ENCODE measurements at regions not wholly inside any gene's neighbourhood (a gene's known extent, or its start where the extent isn't known, plus 50 kb on each side); places are given as distances from the start of the nearest gene placed in this dataset.

DNA sequence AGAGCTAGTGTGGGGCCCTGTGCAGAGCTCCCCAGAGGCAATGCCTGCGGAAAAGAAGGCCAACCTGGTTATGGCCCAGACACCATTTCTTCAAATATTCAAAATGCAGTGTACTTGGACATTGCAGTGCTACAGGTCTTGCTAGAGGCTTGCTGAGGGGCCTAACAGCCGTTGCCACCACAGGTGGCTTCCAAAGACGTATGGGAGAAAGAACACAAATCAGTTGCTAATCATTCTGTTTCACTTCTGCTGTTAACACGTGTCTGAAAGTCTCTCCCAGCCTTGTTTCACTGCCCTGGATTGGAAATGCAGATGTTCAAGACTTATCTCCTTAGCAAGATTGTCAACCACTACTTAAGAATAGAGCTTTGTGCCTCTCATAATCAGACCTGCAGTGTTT is 925.9 kb downstream of the GALC start:
- Histone ChIP-seq H3K4me3 (no peak overlapping the region), H3K4me1 (ENCODE audit: insufficient read depth) (no peaks in the 10 kb centered on the region), H3K36me3 (replicated peaks; ENCODE audit: insufficient read depth, low read depth) (no peaks in the 10 kb centered on the region), H2AFZ (no peak overlapping the region), H3K9me2 (replicated peaks; ENCODE audit: insufficient read depth) (no peaks in the 10 kb centered on the region), H3K27me3 (no peaks in the 10 kb centered on the region), H3K9me3 (ENCODE audit: low read depth) (no peaks in the 10 kb centered on the region), H3K79me2 (no peaks in the 10 kb centered on the region), H4K20me1 (ENCODE audit: insufficient read depth, poor library complexity, severe bottlenecking) (no peaks in the 10 kb centered on the region), H3K27ac (no peak overlapping the region), H3K4me2 (no peak overlapping the region)
- TF ChIP-seq, protein P1, sequence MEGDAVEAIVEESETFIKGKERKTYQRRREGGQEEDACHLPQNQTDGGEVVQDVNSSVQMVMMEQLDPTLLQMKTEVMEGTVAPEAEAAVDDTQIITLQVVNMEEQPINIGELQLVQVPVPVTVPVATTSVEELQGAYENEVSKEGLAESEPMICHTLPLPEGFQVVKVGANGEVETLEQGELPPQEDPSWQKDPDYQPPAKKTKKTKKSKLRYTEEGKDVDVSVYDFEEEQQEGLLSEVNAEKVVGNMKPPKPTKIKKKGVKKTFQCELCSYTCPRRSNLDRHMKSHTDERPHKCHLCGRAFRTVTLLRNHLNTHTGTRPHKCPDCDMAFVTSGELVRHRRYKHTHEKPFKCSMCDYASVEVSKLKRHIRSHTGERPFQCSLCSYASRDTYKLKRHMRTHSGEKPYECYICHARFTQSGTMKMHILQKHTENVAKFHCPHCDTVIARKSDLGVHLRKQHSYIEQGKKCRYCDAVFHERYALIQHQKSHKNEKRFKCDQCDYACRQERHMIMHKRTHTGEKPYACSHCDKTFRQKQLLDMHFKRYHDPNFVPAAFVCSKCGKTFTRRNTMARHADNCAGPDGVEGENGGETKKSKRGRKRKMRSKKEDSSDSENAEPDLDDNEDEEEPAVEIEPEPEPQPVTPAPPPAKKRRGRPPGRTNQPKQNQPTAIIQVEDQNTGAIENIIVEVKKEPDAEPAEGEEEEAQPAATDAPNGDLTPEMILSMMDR (IDR thresholded peaks at IDR 0.05; ENCODE audit: poor library complexity) = no peak
- TF ChIP-seq EZH2 (IDR thresholded peaks at IDR 0.05; ENCODE audit: borderline replicate concordance) (no peak), EZH2phosphoT487 (IDR thresholded peaks at IDR 0.05; ENCODE audit: low read depth, severe bottlenecking, unreplicated experiment) (no peak)
- DNase-seq (ENCODE audit: low spot score) = no peak
- WGBS (ENCODE audit: low lambda C conversion rate, missing lambda C conversion rate) = 75% methylated on average over 4 of the region's 4 CpGs

DNA sequence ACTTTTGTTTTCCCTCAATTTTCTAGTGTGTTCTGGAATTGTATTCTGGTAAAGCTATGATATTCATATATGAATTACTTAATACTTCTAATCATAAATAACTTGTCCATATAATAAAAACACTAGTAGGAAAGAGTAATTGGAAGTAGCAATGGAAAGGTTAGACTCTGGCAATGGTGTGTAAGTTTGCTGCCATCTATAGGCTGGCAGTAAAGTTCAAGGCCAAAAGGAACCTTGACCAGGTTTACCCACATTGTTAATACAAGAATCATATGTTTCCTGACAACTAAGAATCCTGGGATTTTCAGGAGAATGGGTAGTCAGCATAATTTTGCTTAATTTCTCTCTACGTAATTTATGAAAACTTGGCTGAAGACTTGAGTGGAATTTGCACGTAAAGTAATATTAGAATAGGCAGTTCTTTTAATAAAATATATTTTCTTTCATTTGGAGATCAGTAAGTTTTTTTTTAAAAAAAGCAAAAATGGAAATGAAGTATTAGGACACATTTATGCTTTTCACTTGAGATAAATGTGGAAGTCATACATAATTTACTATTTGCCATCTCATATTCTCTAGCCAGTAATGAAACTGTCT is 926.7 kb downstream of the GALC start:
- Histone ChIP-seq H3K4me2 (no peak overlapping the region), H3K79me2 (no peaks in the 10 kb centered on the region), H2AFZ (no peak overlapping the region), H4K20me1 (ENCODE audit: insufficient read depth, poor library complexity, severe bottlenecking) (no peaks in the 10 kb centered on the region), H3K9me3 (ENCODE audit: low read depth) (no peaks in the 10 kb centered on the region), H3K9me2 (replicated peaks; ENCODE audit: insufficient read depth) (no peaks in the 10 kb centered on the region), H3K4me1 (ENCODE audit: insufficient read depth) (no peaks in the 10 kb centered on the region), H3K27me3 (no peaks in the 10 kb centered on the region), H3K36me3 (replicated peaks; ENCODE audit: insufficient read depth, low read depth) (no peaks in the 10 kb centered on the region), H3K27ac (no peak overlapping the region), H3K4me3 (no peak overlapping the region)
- no peak for TF ChIP-seq EZH2 (IDR thresholded peaks at IDR 0.05; ENCODE audit: borderline replicate concordance)
- no peak for TF ChIP-seq EZH2phosphoT487 (IDR thresholded peaks at IDR 0.05; ENCODE audit: low read depth, severe bottlenecking, unreplicated experiment)
- TF ChIP-seq, protein P1 (IDR thresholded peaks at IDR 0.05; ENCODE audit: poor library complexity) = peak; percentile 47
- no peak for DNase-seq (ENCODE audit: low spot score)
- WGBS (ENCODE audit: low lambda C conversion rate, missing lambda C conversion rate) = 94% methylated on average over 2 of the region's 2 CpGs

DNA sequence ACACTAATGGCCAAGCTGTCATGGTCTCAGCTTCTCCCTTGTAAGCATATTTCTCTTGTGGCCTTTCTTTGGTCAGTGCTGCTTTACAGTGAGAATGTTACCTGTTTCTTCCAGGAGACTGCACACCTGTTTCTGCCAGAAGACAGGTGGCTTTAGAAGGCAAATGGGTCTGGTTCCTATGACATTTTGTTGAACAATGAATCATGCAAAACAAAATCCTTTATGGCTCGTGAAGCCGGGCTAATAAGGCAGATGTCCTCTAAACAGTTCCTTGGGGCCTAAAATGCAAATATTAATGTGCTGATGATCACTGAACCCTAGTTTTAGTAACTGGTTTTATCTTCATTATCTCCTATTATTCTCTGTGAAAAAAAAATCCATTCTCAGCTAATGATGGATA is 927.6 kb downstream of the GALC start:
- no peak overlapping the region for H3K4me2 ChIP-seq
- no peaks in the 10 kb centered on the region for H3K9me3 ChIP-seq (ENCODE audit: low read depth)
- no peaks in the 10 kb centered on the region for H3K79me2 ChIP-seq
- no peaks in the 10 kb centered on the region for H4K20me1 ChIP-seq (ENCODE audit: insufficient read depth, poor library complexity, severe bottlenecking)
- 86% methylated on average over 2 of the region's 2 CpGs for WGBS (ENCODE audit: low lambda C conversion rate, missing lambda C conversion rate)
- H3K4me1 ChIP-seq (ENCODE audit: insufficient read depth) = no peaks in the 10 kb centered on the region
- no peaks in the 10 kb centered on the region for H3K36me3 ChIP-seq (replicated peaks; ENCODE audit: insufficient read depth, low read depth)
- TF ChIP-seq, protein P1 (IDR thresholded peaks at IDR 0.05; ENCODE audit: poor library complexity) = no peak
- TF ChIP-seq EZH2 (IDR thresholded peaks at IDR 0.05; ENCODE audit: borderline replicate concordance) (no peak), EZH2phosphoT487 (IDR thresholded peaks at IDR 0.05; ENCODE audit: low read depth, severe bottlenecking, unreplicated experiment) (no peak)
- H3K27ac ChIP-seq = no peak overlapping the region
- DNase-seq (ENCODE audit: low spot score) = no peak
- H3K4me3 ChIP-seq = no peak overlapping the region
- H3K27me3 ChIP-seq = no peaks in the 10 kb centered on the region
- no peak overlapping the region for H2AFZ ChIP-seq
- no peaks in the 10 kb centered on the region for H3K9me2 ChIP-seq (replicated peaks; ENCODE audit: insufficient read depth)

Measured in hepatocyte (in vitro differentiated cells).